ENCODE measurements at regions not wholly inside any gene's neighbourhood (a gene's known extent, or its start where the extent isn't known, plus 50 kb on each side); places are given as distances from the start of the nearest gene placed in this dataset.

DNA sequence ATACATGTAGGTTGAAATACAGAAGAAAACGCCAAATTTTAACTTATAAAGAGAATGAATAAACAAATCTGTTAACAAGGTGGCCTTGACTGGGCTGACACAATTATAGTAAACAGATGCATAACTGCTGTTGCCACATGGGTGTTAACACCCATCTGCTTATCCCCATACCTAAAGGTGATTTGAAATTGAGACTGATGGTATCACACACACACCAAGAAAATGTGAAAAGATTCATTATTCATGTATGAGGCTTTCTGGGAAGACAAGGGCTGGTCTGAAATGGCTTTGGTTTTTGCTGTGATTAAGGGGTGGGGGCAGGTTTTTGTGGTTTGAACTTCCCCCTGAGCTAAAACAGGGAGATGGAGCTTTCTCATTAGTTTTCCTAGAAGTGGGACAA is 156.6 kb downstream of the SYT10 start:
- Histone ChIP-seq H3K4me2 (ENCODE audit: low read depth, low read length, poor library complexity, severe bottlenecking) (no peak overlapping the region), H3F3A (ENCODE audit: low read depth) (no peaks in the 10 kb centered on the region), H4K20me1 (ENCODE audit: insufficient read depth, low read length, poor library complexity, severe bottlenecking) (no peaks in the 10 kb centered on the region), H2AFZ (ENCODE audit: low read length) (no peak overlapping the region), H3K27me3 (ENCODE audit: insufficient read depth, low read length, poor library complexity, severe bottlenecking) (no peaks in the 10 kb centered on the region), H3K9me3 (ENCODE audit: insufficient read depth, low read depth, low read length) (no peaks in the 10 kb centered on the region), H3K4me1 (ENCODE audit: insufficient read depth, low read length, poor library complexity, severe bottlenecking) (no peaks in the 10 kb centered on the region), H3K4me3 (ENCODE audit: low read length, poor library complexity, severe bottlenecking) (no peak overlapping the region), H3K9ac (ENCODE audit: low read depth, low read length, poor library complexity, severe bottlenecking) (no peak overlapping the region), H3K36me3 (ENCODE audit: insufficient read depth, low read length) (no peaks in the 10 kb centered on the region), H3K9me2 (replicated peaks; ENCODE audit: low read depth, low read length) (no peaks in the 10 kb centered on the region), H3K79me2 (ENCODE audit: insufficient read depth, low read length) (no peaks in the 10 kb centered on the region)
- TF ChIP-seq CTCF (conservative IDR thresholded peaks at IDR 0.05; ENCODE audit: low read length): no peak
- no peak for TF ChIP-seq EZH2phosphoT487 (IDR thresholded peaks at IDR 0.05; ENCODE audit: borderline replicate concordance)

DNA sequence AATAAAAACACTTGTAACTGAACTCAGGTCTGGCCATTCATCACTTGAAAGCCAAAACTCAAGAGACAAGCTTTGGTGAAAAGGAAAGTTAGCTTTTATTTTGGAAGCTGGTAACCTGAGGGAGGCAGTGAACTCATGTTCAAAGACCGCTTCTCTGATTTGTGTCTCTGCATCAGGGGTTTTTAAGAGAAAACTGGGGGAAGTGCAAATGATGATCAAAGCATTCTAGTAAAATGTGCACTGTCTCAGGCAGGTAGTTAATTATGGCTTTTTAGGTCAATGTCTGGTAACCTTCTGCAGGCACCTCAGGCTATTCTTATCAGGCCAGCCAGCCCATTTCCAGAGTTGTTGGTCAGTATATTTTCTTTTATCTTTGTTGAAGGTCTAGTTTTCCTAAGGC is 162.2 kb downstream of the SYT10 start:
- Histone ChIP-seq H2AFZ (ENCODE audit: low read length) (no peak overlapping the region), H4K20me1 (ENCODE audit: insufficient read depth, low read length, poor library complexity, severe bottlenecking) (no peaks in the 10 kb centered on the region), H3K4me1 (ENCODE audit: insufficient read depth, low read length, poor library complexity, severe bottlenecking) (no peaks in the 10 kb centered on the region), H3K9me2 (replicated peaks; ENCODE audit: low read depth, low read length) (no peaks in the 10 kb centered on the region), H3K4me2 (ENCODE audit: low read depth, low read length, poor library complexity, severe bottlenecking) (no peak overlapping the region), H3K27me3 (ENCODE audit: insufficient read depth, low read length, poor library complexity, severe bottlenecking) (no peaks in the 10 kb centered on the region), H3K9me3 (ENCODE audit: insufficient read depth, low read depth, low read length) (peaks cover 2% of the 10 kb centered on the region; the same call in 1 of the 2 replicates), H3K4me3 (ENCODE audit: low read length, poor library complexity, severe bottlenecking) (no peak overlapping the region), H3K36me3 (ENCODE audit: insufficient read depth, low read length) (no peaks in the 10 kb centered on the region), H3F3A (ENCODE audit: low read depth) (no peaks in the 10 kb centered on the region), H3K9ac (ENCODE audit: low read depth, low read length, poor library complexity, severe bottlenecking) (no peak overlapping the region), H3K79me2 (ENCODE audit: insufficient read depth, low read length) (no peaks in the 10 kb centered on the region)
- TF ChIP-seq CTCF (conservative IDR thresholded peaks at IDR 0.05; ENCODE audit: low read length) (no peak), EZH2phosphoT487 (IDR thresholded peaks at IDR 0.05; ENCODE audit: borderline replicate concordance) (no peak)

- Histone ChIP-seq H3K9me3 (ENCODE audit: insufficient read depth, low read depth, low read length) (no peaks in the 10 kb centered on the region), H3K9ac (ENCODE audit: low read depth, low read length, poor library complexity, severe bottlenecking) (no peak overlapping the region)
Observed at GRCh38 chr12:33267641-33268040, 172.0 kb downstream of the SYT10 start.

More at GRCh38 chr12:33267641-33268040, 172.0 kb downstream of the SYT10 start:
- H3K27me3 ChIP-seq (ENCODE audit: insufficient read depth, low read length, poor library complexity, severe bottlenecking): no peaks in the 10 kb centered on the region
- H2AFZ ChIP-seq (ENCODE audit: low read length): no peak overlapping the region
- no peaks in the 10 kb centered on the region for H3F3A ChIP-seq (ENCODE audit: low read depth)
- no peaks in the 10 kb centered on the region for H3K4me1 ChIP-seq (ENCODE audit: insufficient read depth, low read length, poor library complexity, severe bottlenecking)
- H3K79me2 ChIP-seq (ENCODE audit: insufficient read depth, low read length): no peaks in the 10 kb centered on the region
- TF ChIP-seq CTCF (conservative IDR thresholded peaks at IDR 0.05; ENCODE audit: low read length) (no peak), EZH2phosphoT487 (IDR thresholded peaks at IDR 0.05; ENCODE audit: borderline replicate concordance) (no peak)
- no peaks in the 10 kb centered on the region for H4K20me1 ChIP-seq (ENCODE audit: insufficient read depth, low read length, poor library complexity, severe bottlenecking)
- H3K4me3 ChIP-seq (ENCODE audit: low read length, poor library complexity, severe bottlenecking): no peak overlapping the region
- H3K9me2 ChIP-seq (replicated peaks; ENCODE audit: low read depth, low read length): no peaks in the 10 kb centered on the region
- no peak overlapping the region for H3K4me2 ChIP-seq (ENCODE audit: low read depth, low read length, poor library complexity, severe bottlenecking)
- no peaks in the 10 kb centered on the region for H3K36me3 ChIP-seq (ENCODE audit: insufficient read depth, low read length)

Measured in Loucy (cell line).